ENCODE measurements at regions not wholly inside any gene's neighbourhood (a gene's known extent, or its start where the extent isn't known, plus 50 kb on each side); places are given as distances from the start of the nearest gene placed in this dataset.

GRCh38 chr11:80862011-80862410, 1421.2 kb upstream of the TENM4 start:
- no peaks in the 10 kb centered on the region for H3K4me1 Mint-ChIP-seq (ENCODE audit: unreplicated experiment)
- no peak overlapping the region for H3K4me3 Mint-ChIP-seq (ENCODE audit: unreplicated experiment)
- TF ChIP-seq CTCF (IDR thresholded peaks at IDR 0.05; ENCODE audit: unreplicated experiment), result no peak
- no peaks in the 10 kb centered on the region for H3K9me3 Mint-ChIP-seq (ENCODE audit: unreplicated experiment)
- H3K36me3 Mint-ChIP-seq (ENCODE audit: low read depth, unreplicated experiment), result no peaks in the 10 kb centered on the region
- DNase-seq (ENCODE audit: low spot score), result no peak
- H3K27me3 Mint-ChIP-seq (ENCODE audit: unreplicated experiment), result no peaks in the 10 kb centered on the region
- no peak overlapping the region for H3K27ac Mint-ChIP-seq (ENCODE audit: unreplicated experiment)

GRCh38 chr11:80861193-80861592, 1420.4 kb upstream of the TENM4 start:
- TF ChIP-seq CTCF (IDR thresholded peaks at IDR 0.05; ENCODE audit: unreplicated experiment), result no peak
- Mint-ChIP-seq H3K4me1 (ENCODE audit: unreplicated experiment) (no peaks in the 10 kb centered on the region), H3K4me3 (ENCODE audit: unreplicated experiment) (no peak overlapping the region), H3K36me3 (ENCODE audit: low read depth, unreplicated experiment) (no peaks in the 10 kb centered on the region), H3K27ac (ENCODE audit: unreplicated experiment) (no peak overlapping the region), H3K27me3 (ENCODE audit: unreplicated experiment) (no peaks in the 10 kb centered on the region), H3K9me3 (ENCODE audit: unreplicated experiment) (no peaks in the 10 kb centered on the region)
- DNase-seq (ENCODE audit: low spot score), result no peak

- TF ChIP-seq CTCF (IDR thresholded peaks at IDR 0.05; ENCODE audit: unreplicated experiment), result no peak
- no peak overlapping the region for H3K27ac Mint-ChIP-seq (ENCODE audit: unreplicated experiment)
- no peaks in the 10 kb centered on the region for H3K27me3 Mint-ChIP-seq (ENCODE audit: unreplicated experiment)
- no peaks in the 10 kb centered on the region for H3K36me3 Mint-ChIP-seq (ENCODE audit: low read depth, unreplicated experiment)
- H3K4me3 Mint-ChIP-seq (ENCODE audit: unreplicated experiment), result no peak overlapping the region
- no peaks in the 10 kb centered on the region for H3K9me3 Mint-ChIP-seq (ENCODE audit: unreplicated experiment)
- no peak for DNase-seq (ENCODE audit: low spot score)
- no peaks in the 10 kb centered on the region for H3K4me1 Mint-ChIP-seq (ENCODE audit: unreplicated experiment)
Observed at GRCh38 chr11:80860632-80861031, 1419.8 kb upstream of the TENM4 start.

GRCh38 chr11:80856066-80856465, 1415.2 kb upstream of the TENM4 start:
- DNase-seq (ENCODE audit: low spot score), result no peak
- no peaks in the 10 kb centered on the region for H3K4me1 Mint-ChIP-seq (ENCODE audit: unreplicated experiment)
- no peak for TF ChIP-seq CTCF (IDR thresholded peaks at IDR 0.05; ENCODE audit: unreplicated experiment)
- no peaks in the 10 kb centered on the region for H3K36me3 Mint-ChIP-seq (ENCODE audit: low read depth, unreplicated experiment)
- no peaks in the 10 kb centered on the region for H3K27me3 Mint-ChIP-seq (ENCODE audit: unreplicated experiment)
- H3K27ac Mint-ChIP-seq (ENCODE audit: unreplicated experiment), result no peak overlapping the region
- no peaks in the 10 kb centered on the region for H3K9me3 Mint-ChIP-seq (ENCODE audit: unreplicated experiment)
- H3K4me3 Mint-ChIP-seq (ENCODE audit: unreplicated experiment), result no peak overlapping the region

GRCh38 chr11:80855426-80855825, 1414.6 kb upstream of the TENM4 start:
- H3K4me3 Mint-ChIP-seq (ENCODE audit: unreplicated experiment), result no peak overlapping the region
- DNase-seq (ENCODE audit: low spot score), result no peak
- no peaks in the 10 kb centered on the region for H3K9me3 Mint-ChIP-seq (ENCODE audit: unreplicated experiment)
- H3K4me1 Mint-ChIP-seq (ENCODE audit: unreplicated experiment), result no peaks in the 10 kb centered on the region
- no peaks in the 10 kb centered on the region for H3K27me3 Mint-ChIP-seq (ENCODE audit: unreplicated experiment)
- TF ChIP-seq CTCF (IDR thresholded peaks at IDR 0.05; ENCODE audit: unreplicated experiment), result no peak
- no peak overlapping the region for H3K27ac Mint-ChIP-seq (ENCODE audit: unreplicated experiment)
- H3K36me3 Mint-ChIP-seq (ENCODE audit: low read depth, unreplicated experiment), result no peaks in the 10 kb centered on the region
